HG03520 (cell line): ENCODE measurements at regions not wholly inside any gene's neighbourhood (a gene's known extent, or its start where the extent isn't known, plus 50 kb on each side); places are given as distances from the start of the nearest gene placed in this dataset.
"Not testable (repeated sequence)": the region's sequence is repeated elsewhere in the genome, so short reads cannot be mapped to it uniquely, and the experiment has no call there.

ENCODE experiments used
- ATAC-seq: cut with Tn5 transposase; IDR thresholded peaks from one replicate; pipeline ENCODE4 v1.9.1; 2021; ENCODE audit warnings: mild to moderate bottlenecking, moderate library complexity; ENCODE audit not compliant: unreplicated experiment

DNA sequence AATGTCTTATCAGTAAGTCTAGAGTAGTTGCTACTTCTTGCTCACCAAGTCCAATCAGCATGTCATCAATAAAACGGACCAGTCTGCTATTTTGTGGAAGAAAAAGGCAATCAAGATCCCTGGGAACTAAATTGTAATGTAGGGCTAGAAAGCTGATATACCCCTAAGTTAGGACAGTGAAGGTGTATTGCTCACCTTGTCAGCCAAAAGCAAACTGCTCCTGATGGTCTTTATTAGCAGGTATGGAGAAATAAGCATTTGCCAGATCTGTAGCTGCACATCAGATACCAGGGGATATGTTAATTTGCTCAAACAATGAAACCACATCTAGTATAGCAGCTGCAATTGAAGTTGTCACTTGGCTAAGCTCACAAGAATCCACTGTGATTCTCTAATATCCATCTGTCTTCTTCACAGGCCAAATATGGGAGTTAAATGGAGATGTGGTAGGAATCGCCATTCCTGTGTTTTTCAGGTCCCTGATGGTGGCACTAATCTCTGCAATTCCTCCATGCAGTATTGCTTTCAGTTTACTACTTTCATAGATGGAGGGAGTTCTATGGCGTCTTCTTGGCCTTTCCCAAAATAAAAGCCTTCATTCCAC, 75.0 kb downstream of the TMEM237 start:
- ATAC-seq = no peak

- ATAC-seq = no peak
Observed at GRCh38 chr2:201559067-201559710, 84.1 kb downstream of the TMEM237 start.

- ATAC-seq = no peak
Observed at GRCh38 chr2:201558665-201559064, 84.6 kb downstream of the TMEM237 start.

DNA sequence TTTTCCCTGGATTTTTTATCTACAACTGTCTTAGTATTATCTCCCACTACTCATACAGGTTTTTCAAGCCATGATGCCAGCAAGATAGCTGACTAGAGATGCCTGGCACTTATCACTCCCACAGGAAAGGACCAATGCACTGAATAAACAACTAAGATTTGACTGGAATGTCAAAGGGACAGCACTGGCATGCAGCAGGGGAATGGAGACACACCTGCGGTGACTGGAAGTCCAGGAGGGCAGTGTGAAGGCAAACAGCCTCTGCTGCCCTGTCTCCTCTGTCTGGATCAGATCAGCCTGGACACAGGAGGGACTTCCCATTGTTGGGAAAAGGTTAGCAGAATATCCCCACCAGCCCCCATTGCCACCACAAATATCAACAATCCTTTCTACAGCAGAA, 85.1 kb downstream of the TMEM237 start:
- ATAC-seq = no peak

- no peak for ATAC-seq
Observed at GRCh38 chr2:201551901-201552300, 91.4 kb downstream of the TMEM237 start.

- ATAC-seq = no peak
Observed at GRCh38 chr2:201546576-201546975, 95.0 kb downstream of the STRADB start.

- ATAC-seq = no peak
Observed at GRCh38 chr2:201542291-201542690, 90.8 kb downstream of the STRADB start.

DNA sequence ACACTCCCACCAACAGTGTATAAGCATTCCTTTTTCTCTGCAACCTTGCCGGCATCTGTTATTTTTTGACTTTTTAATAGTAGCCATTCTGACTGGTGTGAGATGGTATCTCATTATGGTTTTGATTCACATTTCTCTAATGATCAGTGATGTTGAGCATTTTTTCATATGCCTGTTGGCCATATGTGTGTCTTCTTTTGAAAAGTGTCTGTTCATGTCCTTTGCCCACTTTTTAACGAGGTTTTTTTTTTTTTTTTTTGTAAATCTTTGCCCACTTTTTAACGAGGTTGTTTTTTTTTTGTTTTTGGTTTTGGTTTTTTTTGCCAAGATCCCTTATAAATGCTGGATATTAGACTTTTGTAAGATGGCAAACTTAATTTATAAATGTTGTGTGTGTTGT, 87.7 kb downstream of the STRADB start:
- ATAC-seq = not testable (repeated sequence)

DNA sequence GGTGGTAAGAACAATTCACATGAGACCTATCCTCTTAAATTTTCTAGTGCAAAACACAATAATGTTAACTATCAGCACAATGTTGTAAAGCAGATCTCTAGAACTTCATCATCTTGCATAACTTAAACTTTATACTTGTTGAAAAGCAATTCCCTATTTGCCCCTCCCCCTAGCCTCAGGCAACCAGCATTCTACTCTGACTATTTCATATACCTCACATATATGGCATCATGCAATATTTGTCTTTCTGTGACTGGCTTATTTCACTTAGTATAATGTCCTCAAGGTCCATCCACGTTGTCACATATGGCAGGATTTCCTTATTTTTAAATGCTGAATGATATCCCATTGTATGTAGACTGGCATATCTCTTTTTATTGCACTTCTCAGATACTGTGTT, 86.5 kb downstream of the STRADB start:
- no peak for ATAC-seq

DNA sequence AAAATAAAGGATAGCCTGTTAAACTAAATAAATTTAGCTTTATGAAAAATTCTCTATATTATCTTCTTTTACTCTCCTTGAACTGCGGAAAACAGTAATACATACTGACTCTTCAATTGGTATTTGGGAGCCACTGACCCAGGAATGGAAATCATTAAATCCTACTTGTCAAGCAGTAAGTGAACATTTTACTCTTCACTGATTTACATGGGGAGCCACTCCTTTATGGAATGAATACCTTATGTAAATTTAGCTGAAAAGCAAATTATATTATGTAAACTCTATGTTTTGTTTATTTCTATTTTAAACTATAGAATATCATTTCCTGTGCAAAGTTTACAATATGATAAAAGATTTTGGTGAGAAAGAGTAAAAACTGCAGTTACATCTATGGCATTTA, 85.2 kb downstream of the STRADB start:
- ATAC-seq = no peak

- no peak for ATAC-seq
Observed at GRCh38 chr2:201536046-201536445, 84.5 kb downstream of the STRADB start.

DNA sequence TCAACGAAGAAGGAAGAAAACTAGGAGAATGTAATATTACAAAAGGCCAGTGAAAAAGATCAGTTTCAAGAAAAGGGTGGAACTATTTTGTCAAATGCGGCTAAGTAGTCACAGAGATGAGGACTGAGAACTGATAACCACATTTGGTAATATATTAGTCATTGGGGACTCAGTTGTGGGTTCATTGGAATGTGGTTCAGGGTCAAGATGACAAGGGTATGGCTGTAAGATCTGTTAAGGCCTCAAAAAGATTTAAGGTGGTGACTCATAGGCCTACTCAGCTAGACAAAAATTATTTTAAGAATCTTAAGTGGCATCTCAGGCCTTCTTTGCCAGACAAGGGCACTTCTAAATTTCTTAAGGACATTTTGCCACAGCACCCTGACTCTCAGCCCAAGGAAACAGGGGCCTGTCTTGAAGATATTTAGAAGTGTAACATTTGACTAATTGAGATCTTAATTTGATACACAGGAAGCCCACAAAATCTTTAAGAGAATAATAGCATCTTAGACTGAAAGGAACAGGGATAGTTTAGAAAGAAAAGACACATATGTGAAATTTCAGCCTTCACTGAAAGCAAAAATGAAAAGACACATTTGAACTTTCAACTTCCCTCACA, 81.3 kb downstream of the STRADB start:
- ATAC-seq = peak; percentile 79
